Gastrocnemius medialis (tissue), 4 donors: ENCODE measurements at regions not wholly inside any gene's neighbourhood (a gene's known extent, or its start where the extent isn't known, plus 50 kb on each side); places are given as distances from the start of the nearest gene placed in this dataset.

Source experiments
- ATAC-seq, 2 donors: fragments of 150-250 bp; one replicate each; pipeline ENCODE4 v1.9.1; 2016
- DNase-seq, 2 donors: peaks; one replicate each; pipeline ENCODE4 v3.0.0-alpha.2; 2019
- H3K27ac ChIP-seq, 4 donors: fragments of 200-600 bp; sonication (generic); 1 replicate in 1 of 4; 2 replicates in 3 of 4; pipeline ENCODE4 v1.5.1; 2016 to 2018; ENCODE audit warnings: mild to moderate bottlenecking in 2 of 4, moderate library complexity in 1 of 4
- H3K27me3 ChIP-seq, 3 donors: fragments of 200-600 bp; sonication (generic) in 2 of 3; 1 replicate in 1 of 3; 2 replicates in 2 of 3; pipeline versions ENCODE4 v1.5.1 to v1.6.0; 2016 to 2019; ENCODE audit warnings: mild to moderate bottlenecking in 1 of 3, moderate library complexity in 1 of 3
- H3K36me3 ChIP-seq, 2 donors: fragments of 200-600 bp; sonication (generic) in 1 of 2; one replicate each; pipeline ENCODE4 v1.5.1; 2017 to 2018
- H3K4me1 ChIP-seq, 2 donors: fragments of 200-600 bp; sonication (generic) in 1 of 2; one replicate each; pipeline ENCODE4 v1.5.1; 2016 to 2017; ENCODE audit warnings: mild to moderate bottlenecking in 2 of 2
- H3K4me3 ChIP-seq, 4 donors: fragments of 200-600 bp; sonication (generic) in 3 of 4; 1 replicate in 1 of 4; 2 replicates in 3 of 4; pipeline ENCODE4 v1.5.1; 2016 to 2019; ENCODE audit warnings: mild to moderate bottlenecking in 2 of 4
- H3K9me3 ChIP-seq, 3 donors: fragments of 200-600 bp; sonication (generic) in 2 of 3; 1 replicate in 1 of 3; 2 replicates in 2 of 3; pipeline ENCODE4 v1.5.1; 2016 to 2019
- CTCF ChIP-seq, 5 experiments: fragments of 450-650 bp in 3 of 5; fragments of 200-600 bp in 2 of 5; sonication (generic) in 2 of 5; IDR thresholded peaks in 4 of 5; conservative IDR thresholded peaks in 1 of 5; 1 replicate in 4 of 5; 2 replicates in 1 of 5; pipeline ENCODE4 v1.5.1; 2016 to 2019; ENCODE audit warnings: antibody characterized with exemption in 5 of 5, mild to moderate bottlenecking in 3 of 5, moderate library complexity in 3 of 5
- POLR2A ChIP-seq, 2 donors: fragments of 450-650 bp; IDR thresholded peaks; one replicate each; pipeline ENCODE4 v1.6.1; 2017; ENCODE audit warnings: antibody characterized with exemption in 2 of 2, mild to moderate bottlenecking in 2 of 2, moderate library complexity in 2 of 2
- in situ Hi-C, 4 donors: fragments of 200-750 bp; cut with MboI; loops; one replicate each; pipeline versions ENCODE4 v1.15.0 to v1.8.0; 2017; ENCODE audit warnings: low sequenced_read_pairs in 4 of 4
- intact Hi-C: fragments of 100-400 bp; cut with DNase I; formaldehyde crosslinking; loops from one replicate; pipeline ENCODE4 v1.15.1; 2023; ENCODE audit warnings: low total_unique reads

- Histone ChIP-seq H3K4me3 (no peak overlapping the region), H3K27me3 (no peaks in the 10 kb centered on the region), H3K9me3 (no peaks in the 10 kb centered on the region), H3K27ac (no peak overlapping the region), H3K4me1 (peaks cover 4 to 6% of the 10 kb centered on the region in 2 donors), H3K36me3 (no peaks in the 10 kb centered on the region)
- ATAC-seq (no peak), DNase-seq (no peak)
- in situ Hi-C loops: no loop called here
- intact Hi-C loops: no loop called here
- no peak for TF ChIP-seq CTCF (IDR thresholded peaks at IDR 0.05 in 4 of 5, conservative IDR thresholded peaks at IDR 0.05 in 1 of 5)
- no peak for TF ChIP-seq POLR2A (IDR thresholded peaks at IDR 0.05)
These were observed 297.3 kb downstream of the CYP26B1 start for GRCh38 chr2:71850306-71850801.

GRCh38 chr2:71849607-71850305 is 297.9 kb downstream of the CYP26B1 start:
- no peaks in the 10 kb centered on the region for H3K9me3 ChIP-seq
- TF ChIP-seq POLR2A (IDR thresholded peaks at IDR 0.05): no peak
- no peak for TF ChIP-seq CTCF (IDR thresholded peaks at IDR 0.05 in 4 of 5, conservative IDR thresholded peaks at IDR 0.05 in 1 of 5)
- H3K36me3 ChIP-seq: no peaks in the 10 kb centered on the region
- no peak for DNase-seq
- H3K4me3 ChIP-seq: no peak overlapping the region
- intact Hi-C loops: no loop called here
- H3K4me1 ChIP-seq: peaks cover 4 to 6% of the 10 kb centered on the region in 2 donors
- no peak for ATAC-seq
- H3K27ac ChIP-seq: no peak overlapping the region
- no peaks in the 10 kb centered on the region for H3K27me3 ChIP-seq
- in situ Hi-C loops: no loop called here

- H3K36me3 ChIP-seq: no peaks in the 10 kb centered on the region
- ATAC-seq: no peak
- H3K9me3 ChIP-seq: no peaks in the 10 kb centered on the region
- no peaks in the 10 kb centered on the region for H3K27me3 ChIP-seq
- no peak overlapping the region for H3K4me3 ChIP-seq
- no peak overlapping the region for H3K27ac ChIP-seq
- intact Hi-C loops (no loop called here), in situ Hi-C loops (no loop called here)
- H3K4me1 ChIP-seq: peaks cover 4 to 6% of the 10 kb centered on the region in 2 donors
- TF ChIP-seq CTCF (IDR thresholded peaks at IDR 0.05 in 4 of 5, conservative IDR thresholded peaks at IDR 0.05 in 1 of 5): no peak
- no peak for TF ChIP-seq POLR2A (IDR thresholded peaks at IDR 0.05)
- DNase-seq: no peak
These were observed 298.6 kb downstream of the CYP26B1 start for GRCh38 chr2:71849111-71849510.

GRCh38 chr2:71846669-71847291 is 300.9 kb downstream of the CYP26B1 start:
- no peaks in the 10 kb centered on the region for H3K9me3 ChIP-seq
- peaks cover under 1 to 6% of the 10 kb centered on the region in 2 donors for H3K4me1 ChIP-seq
- H3K27ac ChIP-seq: no peak overlapping the region
- no peak for TF ChIP-seq POLR2A (IDR thresholded peaks at IDR 0.05)
- no peak for TF ChIP-seq CTCF (IDR thresholded peaks at IDR 0.05 in 4 of 5, conservative IDR thresholded peaks at IDR 0.05 in 1 of 5)
- H3K27me3 ChIP-seq: no peaks in the 10 kb centered on the region
- peak in 1 of 2 donors; percentile 39 for ATAC-seq
- DNase-seq: no peak
- in situ Hi-C loops (no loop called here), intact Hi-C loops (no loop called here)
- H3K4me3 ChIP-seq: no peak overlapping the region
- H3K36me3 ChIP-seq: no peaks in the 10 kb centered on the region
